ENCODE measurements at regions not wholly inside any gene's neighbourhood (a gene's known extent, or its start where the extent isn't known, plus 50 kb on each side); places are given as distances from the start of the nearest gene placed in this dataset.

GRCh38 chr18:38810789-38811188, 1245.2 kb upstream of the CELF4 start:
- TF ChIP-seq, protein P1, sequence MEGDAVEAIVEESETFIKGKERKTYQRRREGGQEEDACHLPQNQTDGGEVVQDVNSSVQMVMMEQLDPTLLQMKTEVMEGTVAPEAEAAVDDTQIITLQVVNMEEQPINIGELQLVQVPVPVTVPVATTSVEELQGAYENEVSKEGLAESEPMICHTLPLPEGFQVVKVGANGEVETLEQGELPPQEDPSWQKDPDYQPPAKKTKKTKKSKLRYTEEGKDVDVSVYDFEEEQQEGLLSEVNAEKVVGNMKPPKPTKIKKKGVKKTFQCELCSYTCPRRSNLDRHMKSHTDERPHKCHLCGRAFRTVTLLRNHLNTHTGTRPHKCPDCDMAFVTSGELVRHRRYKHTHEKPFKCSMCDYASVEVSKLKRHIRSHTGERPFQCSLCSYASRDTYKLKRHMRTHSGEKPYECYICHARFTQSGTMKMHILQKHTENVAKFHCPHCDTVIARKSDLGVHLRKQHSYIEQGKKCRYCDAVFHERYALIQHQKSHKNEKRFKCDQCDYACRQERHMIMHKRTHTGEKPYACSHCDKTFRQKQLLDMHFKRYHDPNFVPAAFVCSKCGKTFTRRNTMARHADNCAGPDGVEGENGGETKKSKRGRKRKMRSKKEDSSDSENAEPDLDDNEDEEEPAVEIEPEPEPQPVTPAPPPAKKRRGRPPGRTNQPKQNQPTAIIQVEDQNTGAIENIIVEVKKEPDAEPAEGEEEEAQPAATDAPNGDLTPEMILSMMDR (IDR thresholded peaks at IDR 0.05; ENCODE audit: low read depth, low read length, poor library complexity, severe bottlenecking): no peak
- no peak for TF ChIP-seq EZH2phosphoT487 (IDR thresholded peaks at IDR 0.05; ENCODE audit: borderline replicate concordance, low read length)

Measured in DOHH2 (cell line).